Mesothelial cell of epicardium (in vitro differentiated cells): ENCODE measurements at regions not wholly inside any gene's neighbourhood (a gene's known extent, or its start where the extent isn't known, plus 50 kb on each side); places are given as distances from the start of the nearest gene placed in this dataset.

Experiments used
- DNase-seq, 2 experiments: peaks; one replicate each; pipeline ENCODE4 v3.0.0; 2021; ENCODE audit warnings: low spot score in 2 of 2; ENCODE audit not compliant: unreplicated experiment in 2 of 2
- H3K27ac Mint-ChIP-seq: 2 replicates; pipeline ENCODE4 v1.8.0; 2021; ENCODE audit warnings: mixed read lengths
- H3K27me3 Mint-ChIP-seq: 2 replicates; pipeline ENCODE4 v1.8.0; 2021; ENCODE audit warnings: low read depth, mixed read lengths
- H3K36me3 Mint-ChIP-seq: 2 replicates; pipeline ENCODE4 v1.8.0; 2021; ENCODE audit warnings: mixed read lengths
- H3K4me1 Mint-ChIP-seq: 2 replicates; pipeline ENCODE4 v1.8.0; 2021; ENCODE audit warnings: mixed read lengths
- H3K4me3 Mint-ChIP-seq: 2 replicates; pipeline ENCODE4 v1.8.0; 2021; ENCODE audit warnings: mild to moderate bottlenecking, moderate library complexity, mixed read lengths
- H3K9me3 Mint-ChIP-seq: 2 replicates; pipeline ENCODE4 v1.8.0; 2021; ENCODE audit warnings: mixed read lengths
- TF ChIP-seq, protein P1 (sequence below): fragments of 200-600 bp; sonication (generic); IDR thresholded peaks from one replicate; pipeline ENCODE4 v1.5.0; 2021; ENCODE audit warnings: antibody characterized with exemption; ENCODE audit not compliant: unreplicated experiment

DNA sequence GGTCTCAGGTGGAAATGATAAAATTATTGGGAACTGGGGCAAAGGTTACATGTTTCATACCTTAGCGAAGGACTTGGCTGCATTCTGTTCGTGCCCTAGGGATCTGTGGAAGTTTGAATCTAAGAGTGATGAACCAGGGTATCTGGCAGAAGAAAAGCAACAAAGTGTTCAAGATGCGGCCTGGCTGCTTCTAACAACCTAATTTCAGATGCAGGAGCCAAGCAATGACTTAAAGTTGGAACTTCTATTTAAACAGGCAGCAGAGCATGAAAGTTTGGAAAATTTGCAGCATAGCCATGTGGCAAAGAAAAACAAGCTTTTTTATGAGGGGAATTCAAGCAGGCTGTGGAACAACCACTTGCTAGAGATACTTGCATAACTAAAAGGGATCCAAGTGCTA, 73.5 kb downstream of the CD24 start:
- DNase-seq = no peak
- Mint-ChIP-seq H3K9me3 (peaks cover 32% of the 10 kb centered on the region), H3K4me3 (no peak overlapping the region), H3K4me1 (no peaks in the 10 kb centered on the region), H3K36me3 (peaks cover 7% of the 10 kb centered on the region), H3K27ac (no peak overlapping the region), H3K27me3 (no peaks in the 10 kb centered on the region)
- TF ChIP-seq, protein P1, sequence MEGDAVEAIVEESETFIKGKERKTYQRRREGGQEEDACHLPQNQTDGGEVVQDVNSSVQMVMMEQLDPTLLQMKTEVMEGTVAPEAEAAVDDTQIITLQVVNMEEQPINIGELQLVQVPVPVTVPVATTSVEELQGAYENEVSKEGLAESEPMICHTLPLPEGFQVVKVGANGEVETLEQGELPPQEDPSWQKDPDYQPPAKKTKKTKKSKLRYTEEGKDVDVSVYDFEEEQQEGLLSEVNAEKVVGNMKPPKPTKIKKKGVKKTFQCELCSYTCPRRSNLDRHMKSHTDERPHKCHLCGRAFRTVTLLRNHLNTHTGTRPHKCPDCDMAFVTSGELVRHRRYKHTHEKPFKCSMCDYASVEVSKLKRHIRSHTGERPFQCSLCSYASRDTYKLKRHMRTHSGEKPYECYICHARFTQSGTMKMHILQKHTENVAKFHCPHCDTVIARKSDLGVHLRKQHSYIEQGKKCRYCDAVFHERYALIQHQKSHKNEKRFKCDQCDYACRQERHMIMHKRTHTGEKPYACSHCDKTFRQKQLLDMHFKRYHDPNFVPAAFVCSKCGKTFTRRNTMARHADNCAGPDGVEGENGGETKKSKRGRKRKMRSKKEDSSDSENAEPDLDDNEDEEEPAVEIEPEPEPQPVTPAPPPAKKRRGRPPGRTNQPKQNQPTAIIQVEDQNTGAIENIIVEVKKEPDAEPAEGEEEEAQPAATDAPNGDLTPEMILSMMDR = no peak

DNA sequence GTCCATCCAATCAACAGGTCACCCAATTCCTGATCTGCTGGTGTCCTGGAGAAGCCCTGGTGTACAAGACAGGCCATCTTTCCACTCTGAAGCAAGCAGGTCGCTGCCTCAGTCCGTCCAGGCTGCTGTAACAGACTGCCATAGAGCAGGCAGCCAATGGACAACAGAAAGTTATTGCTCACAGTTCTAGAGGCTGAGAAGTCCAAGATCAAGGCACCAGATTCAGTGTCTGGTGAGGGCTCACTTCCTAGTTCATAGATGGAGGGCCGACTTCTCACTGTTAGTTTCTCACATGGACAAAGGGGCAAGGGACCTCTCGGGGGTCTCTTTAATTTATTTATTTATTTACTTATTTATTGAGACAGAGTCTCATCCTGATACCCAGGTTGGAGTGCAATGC, 74.8 kb downstream of the CD24 start:
- Mint-ChIP-seq H3K4me1 (no peaks in the 10 kb centered on the region), H3K9me3 (peaks cover 32% of the 10 kb centered on the region), H3K27ac (no peak overlapping the region), H3K4me3 (no peak overlapping the region), H3K36me3 (peaks cover 7% of the 10 kb centered on the region), H3K27me3 (no peaks in the 10 kb centered on the region)
- no peak for DNase-seq
- TF ChIP-seq, protein P1 = no peak

DNA sequence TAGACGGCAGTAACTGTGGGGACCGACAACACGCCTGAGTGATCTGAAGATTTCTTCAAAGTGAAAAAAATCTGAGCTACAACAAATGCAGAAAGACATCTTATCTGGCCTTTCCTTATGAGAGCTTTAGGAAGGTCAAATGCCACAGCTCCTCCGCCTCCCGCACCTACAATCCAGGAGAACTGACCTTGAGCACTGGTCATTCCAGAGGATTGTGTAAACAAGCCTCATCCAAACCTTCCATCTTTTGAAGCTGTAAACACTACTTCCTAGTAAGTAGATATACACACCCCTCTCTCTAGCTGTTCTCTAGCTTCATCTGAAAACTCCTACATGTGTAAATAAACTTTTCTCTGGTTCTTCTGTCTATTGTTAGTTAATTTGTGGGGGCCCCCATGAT, 76.9 kb downstream of the CD24 start:
- no peak overlapping the region for H3K27ac Mint-ChIP-seq
- TF ChIP-seq, protein P1 = no peak
- no peaks in the 10 kb centered on the region for H3K27me3 Mint-ChIP-seq
- no peak overlapping the region for H3K4me3 Mint-ChIP-seq
- H3K9me3 Mint-ChIP-seq = peaks cover 14% of the 10 kb centered on the region
- no peak for DNase-seq
- H3K36me3 Mint-ChIP-seq = peaks cover 7% of the 10 kb centered on the region
- H3K4me1 Mint-ChIP-seq = no peaks in the 10 kb centered on the region

DNA sequence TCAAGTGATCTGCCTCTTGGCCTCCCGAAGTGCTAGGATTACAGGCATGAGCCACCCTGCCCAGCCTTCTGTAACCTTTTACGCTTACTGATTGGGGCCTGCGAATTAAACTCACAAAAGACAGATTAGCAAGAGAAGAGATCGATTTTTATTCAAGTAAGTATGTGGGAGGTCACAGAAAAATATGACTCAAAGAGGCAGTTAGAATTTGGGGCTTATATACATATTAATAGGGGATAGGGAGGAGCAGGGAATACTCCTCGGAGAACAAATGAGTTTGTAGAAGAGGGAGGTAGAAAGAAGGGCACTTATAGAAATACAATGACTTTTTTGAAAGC, 78.9 kb downstream of the CD24 start:
- no peak overlapping the region for H3K4me3 Mint-ChIP-seq
- TF ChIP-seq, protein P1 = no peak
- H3K36me3 Mint-ChIP-seq = peaks cover 1% of the 10 kb centered on the region
- H3K9me3 Mint-ChIP-seq = peaks cover 2% of the 10 kb centered on the region
- no peak for DNase-seq
- H3K27ac Mint-ChIP-seq = no peak overlapping the region
- H3K4me1 Mint-ChIP-seq = no peaks in the 10 kb centered on the region
- H3K27me3 Mint-ChIP-seq = no peaks in the 10 kb centered on the region

DNA sequence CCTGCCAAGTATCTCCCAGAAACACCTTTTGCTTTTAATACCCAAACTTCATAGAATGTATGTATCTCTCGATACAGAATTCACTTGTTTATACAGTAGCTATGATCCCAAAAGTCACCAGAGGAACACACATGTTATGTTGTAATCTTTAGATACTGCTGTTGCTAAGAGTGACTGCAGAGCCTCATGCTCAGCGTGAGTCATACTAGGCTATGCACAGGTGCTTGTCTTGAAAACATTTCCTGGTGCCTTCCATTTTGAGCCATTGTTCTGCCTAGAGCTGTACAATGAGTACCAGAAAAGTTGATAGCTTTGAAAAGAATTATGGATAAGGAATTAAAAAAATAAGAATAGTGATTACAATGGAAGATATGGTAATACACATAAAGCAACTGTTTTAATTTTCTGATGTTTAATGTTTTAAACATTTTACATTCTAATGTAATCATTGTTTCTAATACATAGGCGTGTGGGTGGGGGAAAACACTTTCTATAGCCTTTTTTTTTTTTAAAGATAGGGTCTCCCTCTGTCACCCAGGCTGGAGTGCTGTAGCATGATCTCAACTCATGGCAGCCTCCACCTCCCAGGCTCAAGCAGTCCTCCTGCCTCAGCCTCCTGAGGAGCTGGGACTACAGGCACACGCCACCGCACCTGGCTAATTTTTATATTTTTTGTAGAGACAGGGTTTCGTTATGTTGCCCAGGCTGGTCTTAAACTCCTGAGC, 79.4 kb downstream of the CD24 start:
- Mint-ChIP-seq H3K4me3 (no peak overlapping the region), H3K27me3 (no peaks in the 10 kb centered on the region), H3K4me1 (peaks cover 1% of the 10 kb centered on the region), H3K9me3 (no peaks in the 10 kb centered on the region), H3K27ac (no peak overlapping the region), H3K36me3 (no peaks in the 10 kb centered on the region)
- DNase-seq = no peak
- TF ChIP-seq, protein P1 = no peak

DNA sequence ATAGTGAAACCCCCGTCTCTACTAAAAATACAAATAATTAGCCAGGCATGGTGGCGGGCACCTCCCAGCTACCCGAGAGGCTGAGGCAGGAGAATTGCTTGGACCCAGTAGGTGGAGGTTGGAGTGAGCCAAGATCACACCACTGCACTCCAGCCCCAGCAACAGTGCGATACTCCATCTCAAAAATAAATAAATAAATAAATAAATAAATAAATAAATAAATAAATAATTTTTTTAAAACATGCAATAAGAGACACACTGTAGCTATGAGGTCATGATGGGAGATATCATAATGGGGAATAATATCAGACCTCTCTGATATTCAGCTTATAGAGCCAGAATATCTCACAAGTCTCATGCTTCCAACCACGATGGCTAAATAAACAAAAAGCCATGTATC, 82.3 kb downstream of the CD24 start:
- H3K36me3 Mint-ChIP-seq = no peaks in the 10 kb centered on the region
- no peak for DNase-seq
- H3K4me1 Mint-ChIP-seq = peaks cover 25% of the 10 kb centered on the region
- no peak overlapping the region for H3K27ac Mint-ChIP-seq
- TF ChIP-seq, protein P1 = no peak
- H3K9me3 Mint-ChIP-seq = no peaks in the 10 kb centered on the region
- no peak overlapping the region for H3K4me3 Mint-ChIP-seq
- no peaks in the 10 kb centered on the region for H3K27me3 Mint-ChIP-seq
